K562 (cell line): ENCODE measurements at regions not wholly inside any gene's neighbourhood (a gene's known extent, or its start where the extent isn't known, plus 50 kb on each side); places are given as distances from the start of the nearest gene placed in this dataset.

Experiments
- ATAC-seq: fragments of 200-7000 bp; cut with Tn5 transposase; 3 replicates; pipeline ENCODE4 v1.9.1; 2020; ENCODE audit warnings: moderate library complexity
- BruUV-seq: library from RNA; stranded (reverse); fragments of 400-500 nt; replicated peaks from 2 replicates; lab custom pipeline; 2021; lab: Mats Ljungman, UMichigan
- CTCF ChIA-PET: fragments of 300-600 bp; formaldehyde crosslinking; extraction: SDS; loops from one replicate; lab custom pipeline; 2021; ENCODE audit warnings: low intra/inter-chr PET ratio; lab: Yijun Ruan, JAX
- POLR2A ChIA-PET: fragments of 300-600, 350-650 bp; sonication (Branson Sonifier 250); formaldehyde crosslinking; extraction: SDS; loops from one replicate; lab custom pipeline; 2021; ENCODE audit warnings: antibody characterized with exemption, inconsistent platforms; lab: Yijun Ruan, JAX
- DNase-seq, 4 experiments: peaks; one replicate each; pipeline versions ENCODE4 v3.0.0 to v3.0.0-alpha.2; 2011 to 2018; ENCODE audit warnings: low spot score in 3 of 4, mixed read lengths in 3 of 4; ENCODE audit errors: extremely low read depth in 1 of 4
- FAIRE-seq: peaks from 2 replicates; lab custom pipeline; 2011; peaks lifted over from hg19 to GRCh38; lab: Jason Lieb, UNC
- H2AFZ ChIP-seq: 2 replicates; pipeline ENCODE4 v1.6.0; 2011; ENCODE audit warnings: low read depth, low read length, control low read depth, inconsistent platforms
- H3K27ac ChIP-seq: fragments of 200-600 bp; 3 replicates; pipeline ENCODE4 v1.8.0; 2011; ENCODE audit warnings: low read depth, mild to moderate bottlenecking, control low read depth, inconsistent platforms, low read length, moderate library complexity, mixed read lengths; ENCODE audit errors: extremely low read depth
- H3K27me3 ChIP-seq, 2 experiments: fragments of 300-600 bp in 1 of 2; 2 replicates in 1 of 2; 3 replicates in 1 of 2; pipeline versions ENCODE4 v1.6.0 to v1.8.0; 2011; ENCODE audit warnings: inconsistent platforms in 2 of 2, low read length in 2 of 2, mild to moderate bottlenecking in 1 of 2, mixed read lengths in 1 of 2, moderate library complexity in 1 of 2; ENCODE audit not compliant: control insufficient read depth in 2 of 2, insufficient read depth in 2 of 2
- H3K36me3 ChIP-seq: fragments of 300-600 bp; 3 replicates; pipeline ENCODE4 v1.8.0; 2011; ENCODE audit warnings: mild to moderate bottlenecking, low read length, inconsistent platforms; ENCODE audit not compliant: control insufficient read depth, insufficient read depth
- H3K4me1 ChIP-seq, 2 experiments: fragments of 200-600 bp in 1 of 2; replicated peaks in 1 of 2; 2 replicates in 1 of 2; 3 replicates in 1 of 2; pipeline versions ENCODE4 v1.5.1 to v1.8.0; 2011; ENCODE audit warnings: inconsistent platforms in 2 of 2, low read length in 2 of 2, mild to moderate bottlenecking in 1 of 2, mixed read lengths in 1 of 2, moderate library complexity in 1 of 2; ENCODE audit not compliant: control insufficient read depth in 2 of 2, insufficient read depth in 2 of 2
- H3K4me2 ChIP-seq: 2 replicates; pipeline ENCODE4 v1.6.1; 2011; ENCODE audit warnings: low read length, control low read depth, inconsistent platforms, mixed read lengths; ENCODE audit not compliant: insufficient read depth
- H3K4me3 ChIP-seq: fragments of 200-600 bp; sonication (generic), shearing (Covaris generic); 2 replicates; pipeline ENCODE4 v1.5.1; 2016; ENCODE audit warnings: control low read depth, inconsistent platforms
- H3K79me2 ChIP-seq: fragments of 200-600 bp; 3 replicates; pipeline ENCODE4 v1.8.0; 2011; ENCODE audit warnings: low read length, inconsistent platforms; ENCODE audit not compliant: control insufficient read depth, insufficient read depth
- H3K9ac ChIP-seq, 2 experiments: 2 replicates each; pipeline versions ENCODE4 v1.6.0 to v1.6.1; 2011; ENCODE audit warnings: low read depth in 2 of 2, low read length in 2 of 2, control low read depth in 1 of 2, inconsistent platforms in 1 of 2, mild to moderate bottlenecking in 1 of 2, mixed read lengths in 1 of 2; ENCODE audit not compliant: insufficient read depth in 1 of 2
- H3K9me1 ChIP-seq: one replicate; pipeline ENCODE4 v1.6.0; 2011; ENCODE audit warnings: inconsistent platforms, mild to moderate bottlenecking, low read length, moderate library complexity; ENCODE audit not compliant: control insufficient read depth, insufficient read depth
- H3K9me3 ChIP-seq: replicated peaks from 2 replicates; pipeline ENCODE4 v1.5.1; 2011; ENCODE audit warnings: low read depth, low read length, inconsistent platforms; ENCODE audit not compliant: control insufficient read depth, insufficient read depth
- H4K20me1 ChIP-seq: replicated peaks from 2 replicates; pipeline ENCODE4 v1.6.1; 2011; ENCODE audit warnings: low read length, inconsistent platforms, mixed read lengths; ENCODE audit not compliant: control insufficient read depth, insufficient read depth
- ZNF224 ChIP-seq: sonication (generic); formaldehyde crosslinking; IDR thresholded peaks from 2 replicates; pipeline ENCODE4 v1.8.0; 2022; ENCODE audit warnings: mild to moderate bottlenecking, missing genetic modification reagents
- WGBS: fragments of 100-300 bp; shearing (Covaris generic); methylation state at CpG from one replicate; pipeline ENCODE4 v1.1.6; 2016; ENCODE audit warnings: low coverage, mixed read lengths; ENCODE audit not compliant: insufficient coverage; ENCODE audit errors: missing lambda C conversion rate; 5-methylcytosine and 5-hydroxymethylcytosine counted together
- in situ Hi-C: fragments of 300-500 bp; cut with MboI; formaldehyde crosslinking; loops from 4 replicates; pipeline ENCODE4 v1.15.0; 2018; ENCODE audit warnings: inconsistent platforms, mixed read lengths
- intact Hi-C: fragments of 100-400 bp; cut with micrococcal nuclease; formaldehyde crosslinking; loops from 2 replicates; pipeline ENCODE4 v1.14.2; 2022
- TF ChIP-seq, protein P1 (sequence below): fragments of 250-450 bp; sonication (Bioruptor Pico); IDR thresholded peaks from 2 replicates; pipeline ENCODE4 v1.8.0; 2021; ENCODE audit warnings: moderate library complexity, mild to moderate bottlenecking, inconsistent platforms
- TF ChIP-seq, protein P2 (sequence below), 3 experiments: fragments of 200-800 bp in 1 of 3; fragments of 250-450 bp in 1 of 3; fragments of 450-650 bp in 1 of 3; sonication (Bioruptor Pico) in 1 of 3; sonication (Bioruptor generic) in 1 of 3; formaldehyde crosslinking in 1 of 3; IDR thresholded peaks; 2 replicates each; pipeline versions ENCODE4 v1.6.1 to v1.8.0; 2016 to 2022; ENCODE audit warnings: mild to moderate bottlenecking in 2 of 3, missing genetic modification characterization in 2 of 3, missing compliant biosample characterization in 1 of 3, moderate library complexity in 1 of 3

DNA sequence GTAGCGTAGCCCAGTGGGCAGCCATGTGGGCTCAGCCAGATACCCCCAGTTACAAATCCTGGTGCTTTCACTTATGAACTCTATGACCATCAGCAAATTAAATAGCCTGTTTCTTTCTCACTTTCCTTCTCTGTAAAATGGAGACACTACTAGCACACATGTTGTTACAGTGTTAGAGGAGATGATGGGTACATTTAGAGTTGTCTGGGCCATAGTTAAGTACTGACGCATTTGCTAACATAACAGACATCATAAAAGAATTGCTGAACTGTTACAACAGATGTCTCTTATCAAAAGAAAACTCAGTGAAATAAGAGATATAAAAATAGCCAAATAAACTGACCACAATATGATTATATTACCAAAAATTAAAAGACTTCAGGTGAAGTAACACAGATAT, 69.9 kb upstream of the DOK5 start:
- no peaks in the 10 kb centered on the region for H3K4me1 ChIP-seq
- H3K4me2 ChIP-seq = no peak overlapping the region
- in situ Hi-C loops = loop anchor here (10.0 kb wide), 1 partner anchor 589 kb away; no protein-coding TSS in a partner anchor
- H3K27me3 ChIP-seq = no peaks in the 10 kb centered on the region
- no peaks in the 10 kb centered on the region for H3K9me1 ChIP-seq
- H3K4me3 ChIP-seq = no peak overlapping the region
- H3K36me3 ChIP-seq = no peaks in the 10 kb centered on the region
- TF ChIP-seq, protein P1, sequence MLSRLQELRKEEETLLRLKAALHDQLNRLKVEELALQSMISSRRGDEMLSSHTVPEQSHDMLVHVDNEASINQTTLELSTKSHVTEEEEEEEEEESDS = no peak
- TF ChIP-seq, protein P2, sequence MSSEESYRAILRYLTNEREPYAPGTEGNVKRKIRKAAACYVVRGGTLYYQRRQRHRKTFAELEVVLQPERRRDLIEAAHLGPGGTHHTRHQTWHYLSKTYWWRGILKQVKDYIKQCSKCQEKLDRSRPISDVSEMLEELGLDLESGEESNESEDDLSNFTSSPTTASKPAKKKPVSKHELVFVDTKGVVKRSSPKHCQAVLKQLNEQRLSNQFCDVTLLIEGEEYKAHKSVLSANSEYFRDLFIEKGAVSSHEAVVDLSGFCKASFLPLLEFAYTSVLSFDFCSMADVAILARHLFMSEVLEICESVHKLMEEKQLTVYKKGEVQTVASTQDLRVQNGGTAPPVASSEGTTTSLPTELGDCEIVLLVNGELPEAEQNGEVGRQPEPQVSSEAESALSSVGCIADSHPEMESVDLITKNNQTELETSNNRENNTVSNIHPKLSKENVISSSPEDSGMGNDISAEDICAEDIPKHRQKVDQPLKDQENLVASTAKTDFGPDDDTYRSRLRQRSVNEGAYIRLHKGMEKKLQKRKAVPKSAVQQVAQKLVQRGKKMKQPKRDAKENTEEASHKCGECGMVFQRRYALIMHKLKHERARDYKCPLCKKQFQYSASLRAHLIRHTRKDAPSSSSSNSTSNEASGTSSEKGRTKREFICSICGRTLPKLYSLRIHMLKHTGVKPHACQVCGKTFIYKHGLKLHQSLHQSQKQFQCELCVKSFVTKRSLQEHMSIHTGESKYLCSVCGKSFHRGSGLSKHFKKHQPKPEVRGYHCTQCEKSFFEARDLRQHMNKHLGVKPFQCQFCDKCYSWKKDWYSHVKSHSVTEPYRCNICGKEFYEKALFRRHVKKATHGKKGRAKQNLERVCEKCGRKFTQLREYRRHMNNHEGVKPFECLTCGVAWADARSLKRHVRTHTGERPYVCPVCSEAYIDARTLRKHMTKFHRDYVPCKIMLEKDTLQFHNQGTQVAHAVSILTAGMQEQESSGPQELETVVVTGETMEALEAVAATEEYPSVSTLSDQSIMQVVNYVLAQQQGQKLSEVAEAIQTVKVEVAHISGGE (CRISPR knock-in tag; IDR thresholded peaks at IDR 0.05) = peak in 1 of 3 experiments; percentile 62; a peak in 1 of 6 replicates
- TF ChIP-seq ZNF224 (CRISPR knock-in tag) = no peak
- no peaks in the 10 kb centered on the region for H4K20me1 ChIP-seq
- BruUV-seq = no TSS peak
- 8% methylated on average over 2 of the region's 2 CpGs for WGBS
- no peak for ATAC-seq
- H2AFZ ChIP-seq = no peak overlapping the region
- H3K9me3 ChIP-seq = no peaks in the 10 kb centered on the region
- H3K9ac ChIP-seq = no peak overlapping the region
- ChIA-PET CTCF (no interaction called here), POLR2A (no interaction called here)
- H3K79me2 ChIP-seq = no peaks in the 10 kb centered on the region
- DNase-seq = no peak
- no peak for FAIRE-seq
- H3K27ac ChIP-seq = no peak overlapping the region
- intact Hi-C loops = no loop called here
